HG03139 (cell line): ENCODE measurements at regions not wholly inside any gene's neighbourhood (a gene's known extent, or its start where the extent isn't known, plus 50 kb on each side); places are given as distances from the start of the nearest gene placed in this dataset.
"Not testable (repeated sequence)": the region's sequence is repeated elsewhere in the genome, so short reads cannot be mapped to it uniquely, and the experiment has no call there.

ENCODE experiments used
- ATAC-seq: cut with Tn5 transposase; IDR thresholded peaks from one replicate; pipeline ENCODE4 v1.9.1; 2021; ENCODE audit not compliant: unreplicated experiment

- no peak for ATAC-seq
These were observed 238.7 kb upstream of the GRM7 start for GRCh38 chr3:6622260-6622659.

GRCh38 chr3:6622712-6623111 lies 238.2 kb upstream of the GRM7 start:
- ATAC-seq: no peak

- no peak for ATAC-seq
These were observed 229.5 kb upstream of the GRM7 start for GRCh38 chr3:6631376-6631775.

- ATAC-seq: no peak
These were observed 220.0 kb upstream of the GRM7 start for GRCh38 chr3:6640907-6641306.

GRCh38 chr3:6644070-6644929 lies 216.6 kb upstream of the GRM7 start:
- no peak for ATAC-seq

- ATAC-seq: no peak
These were observed 206.2 kb upstream of the GRM7 start for GRCh38 chr3:6654670-6655069.

GRCh38 chr3:6655275-6655674 lies 205.6 kb upstream of the GRM7 start:
- no peak for ATAC-seq

GRCh38 chr3:6657591-6657990 lies 203.3 kb upstream of the GRM7 start:
- no peak for ATAC-seq

- no peak for ATAC-seq
These were observed 193.6 kb upstream of the GRM7 start for GRCh38 chr3:6667354-6667753.

GRCh38 chr3:6671363-6671762 lies 189.6 kb upstream of the GRM7 start:
- no peak for ATAC-seq

GRCh38 chr3:6679510-6679909 lies 181.4 kb upstream of the GRM7 start:
- no peak for ATAC-seq

GRCh38 chr3:6680119-6680806 lies 180.7 kb upstream of the GRM7 start:
- peak; percentile 87 for ATAC-seq

- ATAC-seq: no peak
These were observed 163.6 kb upstream of the GRM7 start for GRCh38 chr3:6697285-6697684.

GRCh38 chr3:6697722-6698121 lies 163.2 kb upstream of the GRM7 start:
- ATAC-seq: no peak

- not testable (repeated sequence) for ATAC-seq
These were observed 156.1 kb upstream of the GRM7 start for GRCh38 chr3:6704817-6705216.

GRCh38 chr3:6706777-6707176 lies 154.1 kb upstream of the GRM7 start:
- no peak for ATAC-seq

GRCh38 chr3:6709178-6709577 lies 151.7 kb upstream of the GRM7 start:
- ATAC-seq: no peak

GRCh38 chr3:6714962-6715361 lies 146.0 kb upstream of the GRM7 start:
- no peak for ATAC-seq

GRCh38 chr3:6716420-6716819 lies 144.5 kb upstream of the GRM7 start:
- ATAC-seq: no peak

- ATAC-seq: peak; percentile 93
These were observed 143.6 kb upstream of the GRM7 start for GRCh38 chr3:6717026-6717943.

- no peak for ATAC-seq
These were observed 140.9 kb upstream of the GRM7 start for GRCh38 chr3:6719999-6720398.
